ENCODE measurements at regions not wholly inside any gene's neighbourhood (a gene's known extent, or its start where the extent isn't known, plus 50 kb on each side); places are given as distances from the start of the nearest gene placed in this dataset.

DNA sequence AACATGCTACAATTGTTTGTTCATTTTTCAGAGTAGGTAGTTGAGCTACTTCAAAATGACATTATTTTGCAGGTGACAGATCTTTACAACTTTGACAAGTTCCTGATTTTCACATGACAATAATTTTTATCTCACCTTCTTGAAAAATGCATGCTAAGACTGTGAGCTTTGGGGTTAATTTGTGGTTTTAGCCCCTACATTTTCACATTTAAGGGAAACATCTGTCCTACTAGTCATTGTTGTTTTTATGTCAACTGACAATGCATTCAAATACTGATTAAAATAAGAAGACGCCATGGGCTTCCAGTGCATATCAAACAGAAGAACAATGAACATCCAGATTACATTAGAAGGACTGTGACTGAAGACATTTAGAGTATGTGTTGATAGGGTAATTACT, 1470.8 kb upstream of the TENM4 start:
- TF ChIP-seq POLR2A (IDR thresholded peaks at IDR 0.05) = no peak
- TF ChIP-seq, protein P1, sequence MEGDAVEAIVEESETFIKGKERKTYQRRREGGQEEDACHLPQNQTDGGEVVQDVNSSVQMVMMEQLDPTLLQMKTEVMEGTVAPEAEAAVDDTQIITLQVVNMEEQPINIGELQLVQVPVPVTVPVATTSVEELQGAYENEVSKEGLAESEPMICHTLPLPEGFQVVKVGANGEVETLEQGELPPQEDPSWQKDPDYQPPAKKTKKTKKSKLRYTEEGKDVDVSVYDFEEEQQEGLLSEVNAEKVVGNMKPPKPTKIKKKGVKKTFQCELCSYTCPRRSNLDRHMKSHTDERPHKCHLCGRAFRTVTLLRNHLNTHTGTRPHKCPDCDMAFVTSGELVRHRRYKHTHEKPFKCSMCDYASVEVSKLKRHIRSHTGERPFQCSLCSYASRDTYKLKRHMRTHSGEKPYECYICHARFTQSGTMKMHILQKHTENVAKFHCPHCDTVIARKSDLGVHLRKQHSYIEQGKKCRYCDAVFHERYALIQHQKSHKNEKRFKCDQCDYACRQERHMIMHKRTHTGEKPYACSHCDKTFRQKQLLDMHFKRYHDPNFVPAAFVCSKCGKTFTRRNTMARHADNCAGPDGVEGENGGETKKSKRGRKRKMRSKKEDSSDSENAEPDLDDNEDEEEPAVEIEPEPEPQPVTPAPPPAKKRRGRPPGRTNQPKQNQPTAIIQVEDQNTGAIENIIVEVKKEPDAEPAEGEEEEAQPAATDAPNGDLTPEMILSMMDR (IDR thresholded peaks at IDR 0.05 in 4 of 5, conservative IDR thresholded peaks at IDR 0.05 in 1 of 5) = no peak

Measured in gastrocnemius medialis (tissue), 4 donors.